ENCODE measurements at regions not wholly inside any gene's neighbourhood (a gene's known extent, or its start where the extent isn't known, plus 50 kb on each side); places are given as distances from the start of the nearest gene placed in this dataset.

DNA sequence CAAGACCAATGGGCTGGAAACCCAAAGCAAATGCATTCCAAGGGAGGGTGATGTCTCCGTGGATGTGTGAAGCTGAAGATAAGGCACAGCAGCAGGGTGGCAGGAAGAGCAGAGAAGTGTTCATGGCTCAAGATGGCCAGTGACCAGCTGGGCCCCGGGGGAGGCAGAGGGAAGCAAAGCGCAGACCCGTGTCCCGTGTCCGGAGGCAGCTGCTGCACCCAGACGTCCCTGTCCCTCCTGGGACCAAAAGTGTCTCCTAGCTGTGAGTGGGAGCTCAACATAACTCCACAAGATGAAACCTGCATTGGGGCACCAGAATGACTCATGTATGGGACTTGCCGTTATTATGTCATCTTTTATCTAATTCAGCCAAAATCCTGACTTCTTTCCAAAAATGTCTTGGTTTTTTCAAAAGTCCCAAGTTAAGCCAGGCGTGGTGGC lies 118.2 kb downstream of the RIPK4 start:
- BruUV-seq (replicated peaks): no TSS peak
- DNase-seq (ENCODE audit: low spot score) (no peak), ATAC-seq (no peak), FAIRE-seq (no peak)
- Histone ChIP-seq H3K79me2 (ENCODE audit: insufficient read depth, low read length) (no peaks in the 10 kb centered on the region), H3K27ac (ENCODE audit: extremely low read length, insufficient read depth, low read length) (no peak overlapping the region), H3K27me3 (ENCODE audit: control insufficient read depth in 1 of 2, insufficient read depth in 2 of 2, low read length in 2 of 2) (peaks cover 2 to 17% of the 10 kb centered on the region in 2 experiments; a peak in 3 of 5 replicates), H3K4me1 (ENCODE audit: insufficient read depth, low read length) (no peaks in the 10 kb centered on the region), H3K9ac (ENCODE audit: insufficient read depth, low read depth, low read length) (no peak overlapping the region), H4K20me1 (ENCODE audit: insufficient read depth, low read length) (no peaks in the 10 kb centered on the region; the same call in 1 of the 2 replicates), H3K4me2 (ENCODE audit: low read depth, low read length) (no peak overlapping the region), H3K36me3 (replicated peaks in 1 of 2; ENCODE audit: control insufficient read depth in 1 of 2, insufficient read depth in 2 of 2, low read length in 2 of 2) (no peaks in the 10 kb centered on the region), H2AFZ (ENCODE audit: low read length) (no peak overlapping the region), H3K9me3 (ENCODE audit: low read length) (no peaks in the 10 kb centered on the region), H3K4me3 (replicated peaks in 1 of 3; ENCODE audit: insufficient read depth in 1 of 3, low read depth in 2 of 3, low read length in 3 of 3) (no peak overlapping the region)
- TF ChIP-seq ZNF274 (CRISPR knock-in tag; IDR thresholded peaks at IDR 0.05): no peak
- TF ChIP-seq, protein P1, sequence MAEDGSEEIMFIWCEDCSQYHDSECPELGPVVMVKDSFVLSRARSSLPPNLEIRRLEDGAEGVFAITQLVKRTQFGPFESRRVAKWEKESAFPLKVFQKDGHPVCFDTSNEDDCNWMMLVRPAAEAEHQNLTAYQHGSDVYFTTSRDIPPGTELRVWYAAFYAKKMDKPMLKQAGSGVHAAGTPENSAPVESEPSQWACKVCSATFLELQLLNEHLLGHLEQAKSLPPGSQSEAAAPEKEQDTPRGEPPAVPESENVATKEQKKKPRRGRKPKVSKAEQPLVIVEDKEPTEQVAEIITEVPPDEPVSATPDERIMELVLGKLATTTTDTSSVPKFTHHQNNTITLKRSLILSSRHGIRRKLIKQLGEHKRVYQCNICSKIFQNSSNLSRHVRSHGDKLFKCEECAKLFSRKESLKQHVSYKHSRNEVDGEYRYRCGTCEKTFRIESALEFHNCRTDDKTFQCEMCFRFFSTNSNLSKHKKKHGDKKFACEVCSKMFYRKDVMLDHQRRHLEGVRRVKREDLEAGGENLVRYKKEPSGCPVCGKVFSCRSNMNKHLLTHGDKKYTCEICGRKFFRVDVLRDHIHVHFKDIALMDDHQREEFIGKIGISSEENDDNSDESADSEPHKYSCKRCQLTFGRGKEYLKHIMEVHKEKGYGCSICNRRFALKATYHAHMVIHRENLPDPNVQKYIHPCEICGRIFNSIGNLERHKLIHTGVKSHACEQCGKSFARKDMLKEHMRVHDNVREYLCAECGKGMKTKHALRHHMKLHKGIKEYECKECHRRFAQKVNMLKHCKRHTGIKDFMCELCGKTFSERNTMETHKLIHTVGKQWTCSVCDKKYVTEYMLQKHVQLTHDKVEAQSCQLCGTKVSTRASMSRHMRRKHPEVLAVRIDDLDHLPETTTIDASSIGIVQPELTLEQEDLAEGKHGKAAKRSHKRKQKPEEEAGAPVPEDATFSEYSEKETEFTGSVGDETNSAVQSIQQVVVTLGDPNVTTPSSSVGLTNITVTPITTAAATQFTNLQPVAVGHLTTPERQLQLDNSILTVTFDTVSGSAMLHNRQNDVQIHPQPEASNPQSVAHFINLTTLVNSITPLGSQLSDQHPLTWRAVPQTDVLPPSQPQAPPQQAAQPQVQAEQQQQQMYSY (CRISPR knock-in tag; IDR thresholded peaks at IDR 0.05): no peak
- TF ChIP-seq, protein P2, sequence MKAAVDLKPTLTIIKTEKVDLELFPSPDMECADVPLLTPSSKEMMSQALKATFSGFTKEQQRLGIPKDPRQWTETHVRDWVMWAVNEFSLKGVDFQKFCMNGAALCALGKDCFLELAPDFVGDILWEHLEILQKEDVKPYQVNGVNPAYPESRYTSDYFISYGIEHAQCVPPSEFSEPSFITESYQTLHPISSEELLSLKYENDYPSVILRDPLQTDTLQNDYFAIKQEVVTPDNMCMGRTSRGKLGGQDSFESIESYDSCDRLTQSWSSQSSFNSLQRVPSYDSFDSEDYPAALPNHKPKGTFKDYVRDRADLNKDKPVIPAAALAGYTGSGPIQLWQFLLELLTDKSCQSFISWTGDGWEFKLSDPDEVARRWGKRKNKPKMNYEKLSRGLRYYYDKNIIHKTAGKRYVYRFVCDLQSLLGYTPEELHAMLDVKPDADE (CRISPR knock-in tag; IDR thresholded peaks at IDR 0.05): no peak
- CTCF ChIA-PET (ENCODE audit: low intra/inter-chr PET ratio, low total read pairs): no interaction called here
- in situ Hi-C loops (cut with HindIII; ENCODE audit: extremely low pct_ligation_motif_present, low pct_unique_long_range_greater_than_20kb): no loop called here
- intact Hi-C loops (cut with micrococcal nuclease; ENCODE audit: unreplicated experiment): no loop called here
- POLR2A ChIA-PET: no interaction called here
- 37% methylated on average over 7 of the region's 9 CpGs for WGBS (ENCODE audit: low lambda C conversion rate)

Measured in HepG2 (cell line).